Uterus (tissue), 2 donors: ENCODE measurements at regions not wholly inside any gene's neighbourhood (a gene's known extent, or its start where the extent isn't known, plus 50 kb on each side); places are given as distances from the start of the nearest gene placed in this dataset.

Experiments used
- POLR2A ChIP-seq, 2 donors: fragments of 450-650 bp; IDR thresholded peaks; one replicate each; pipeline ENCODE4 v1.6.1; 2016; ENCODE audit warnings: antibody characterized with exemption in 2 of 2, mild to moderate bottlenecking in 1 of 2, moderate library complexity in 1 of 2
- TF ChIP-seq, protein P1 (sequence below), 4 experiments: fragments of 200-600 bp in 2 of 4; fragments of 450-650 bp in 2 of 4; sonication (generic) in 2 of 4; IDR thresholded peaks; one replicate each; pipeline ENCODE4 v1.5.1; 2016 to 2019; ENCODE audit warnings: antibody characterized with exemption in 4 of 4, mild to moderate bottlenecking in 2 of 4, moderate library complexity in 1 of 4

GRCh38 chr1:112169517-112169916, 180.0 kb upstream of the KCND3 start:
- TF ChIP-seq, protein P1, sequence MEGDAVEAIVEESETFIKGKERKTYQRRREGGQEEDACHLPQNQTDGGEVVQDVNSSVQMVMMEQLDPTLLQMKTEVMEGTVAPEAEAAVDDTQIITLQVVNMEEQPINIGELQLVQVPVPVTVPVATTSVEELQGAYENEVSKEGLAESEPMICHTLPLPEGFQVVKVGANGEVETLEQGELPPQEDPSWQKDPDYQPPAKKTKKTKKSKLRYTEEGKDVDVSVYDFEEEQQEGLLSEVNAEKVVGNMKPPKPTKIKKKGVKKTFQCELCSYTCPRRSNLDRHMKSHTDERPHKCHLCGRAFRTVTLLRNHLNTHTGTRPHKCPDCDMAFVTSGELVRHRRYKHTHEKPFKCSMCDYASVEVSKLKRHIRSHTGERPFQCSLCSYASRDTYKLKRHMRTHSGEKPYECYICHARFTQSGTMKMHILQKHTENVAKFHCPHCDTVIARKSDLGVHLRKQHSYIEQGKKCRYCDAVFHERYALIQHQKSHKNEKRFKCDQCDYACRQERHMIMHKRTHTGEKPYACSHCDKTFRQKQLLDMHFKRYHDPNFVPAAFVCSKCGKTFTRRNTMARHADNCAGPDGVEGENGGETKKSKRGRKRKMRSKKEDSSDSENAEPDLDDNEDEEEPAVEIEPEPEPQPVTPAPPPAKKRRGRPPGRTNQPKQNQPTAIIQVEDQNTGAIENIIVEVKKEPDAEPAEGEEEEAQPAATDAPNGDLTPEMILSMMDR (IDR thresholded peaks at IDR 0.05), result no peak
- no peak for TF ChIP-seq POLR2A (IDR thresholded peaks at IDR 0.05)
